ENCODE measurements at regions not wholly inside any gene's neighbourhood (a gene's known extent, or its start where the extent isn't known, plus 50 kb on each side); places are given as distances from the start of the nearest gene placed in this dataset.

DNA sequence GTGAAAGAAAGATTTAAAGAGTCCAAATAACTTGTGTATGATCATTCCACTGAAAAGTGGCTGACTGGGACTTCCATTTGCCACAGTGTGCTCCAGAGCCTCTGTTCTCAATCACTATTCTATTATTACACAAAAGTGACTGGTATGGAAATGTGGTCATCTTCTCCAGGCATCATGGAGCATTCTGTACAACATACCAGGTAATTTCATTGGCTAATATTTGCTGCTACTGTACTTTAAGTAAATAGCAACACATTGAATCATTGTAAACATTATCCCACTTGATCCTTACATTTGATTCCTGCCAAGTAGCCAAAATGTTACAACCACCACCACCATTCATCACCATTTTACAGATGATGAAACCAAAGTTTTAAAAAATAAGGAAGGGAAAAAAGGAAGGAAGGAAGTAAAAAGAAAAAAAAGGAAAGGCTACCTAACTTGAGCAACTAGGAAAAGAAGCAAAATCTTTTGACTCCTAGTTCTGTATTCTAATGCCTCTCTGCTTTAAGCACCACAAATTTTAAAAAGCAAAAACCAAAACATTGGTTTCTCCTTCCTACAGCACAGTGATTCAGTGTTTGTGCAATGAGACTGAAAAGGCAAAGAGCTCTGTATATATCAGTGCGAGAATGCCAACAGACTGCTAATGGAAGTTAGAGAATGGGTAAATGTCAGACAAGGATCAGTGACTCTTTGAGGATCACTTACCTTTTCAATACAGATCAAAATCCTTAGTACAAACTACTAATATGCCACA, 361.4 kb upstream of the PTBP2 start:
- no peak overlapping the region for H3K4me3 Mint-ChIP-seq
- ChIA-PET CTCF (no interaction called here), POLR2A (no interaction called here)
- no peaks in the 10 kb centered on the region for H3K27me3 Mint-ChIP-seq
- no peak for ATAC-seq
- no peak overlapping the region for H3K27ac Mint-ChIP-seq
- H3K36me3 Mint-ChIP-seq (ENCODE audit: low read depth): no peaks in the 10 kb centered on the region
- intact Hi-C loops (cut with DNase I, micrococcal nuclease): no loop called here
- H3K9me3 Mint-ChIP-seq (ENCODE audit: low read depth): peaks cover 5% of the 10 kb centered on the region
- peaks cover 12% of the 10 kb centered on the region for H3K4me1 Mint-ChIP-seq
- no peak for DNase-seq

GRCh38 chr1:96361271-96361856, 360.2 kb upstream of the PTBP2 start:
- DNase-seq (no peak), ATAC-seq (no peak)
- ChIA-PET POLR2A (no interaction called here), CTCF (no interaction called here)
- no peak overlapping the region for H3K4me3 Mint-ChIP-seq
- H3K4me1 Mint-ChIP-seq: peaks cover 12% of the 10 kb centered on the region
- H3K27me3 Mint-ChIP-seq: no peaks in the 10 kb centered on the region
- peaks cover 5% of the 10 kb centered on the region for H3K9me3 Mint-ChIP-seq (ENCODE audit: low read depth)
- H3K36me3 Mint-ChIP-seq (ENCODE audit: low read depth): no peaks in the 10 kb centered on the region
- H3K27ac Mint-ChIP-seq: no peak overlapping the region
- intact Hi-C loops (cut with DNase I, micrococcal nuclease): no loop called here

DNA sequence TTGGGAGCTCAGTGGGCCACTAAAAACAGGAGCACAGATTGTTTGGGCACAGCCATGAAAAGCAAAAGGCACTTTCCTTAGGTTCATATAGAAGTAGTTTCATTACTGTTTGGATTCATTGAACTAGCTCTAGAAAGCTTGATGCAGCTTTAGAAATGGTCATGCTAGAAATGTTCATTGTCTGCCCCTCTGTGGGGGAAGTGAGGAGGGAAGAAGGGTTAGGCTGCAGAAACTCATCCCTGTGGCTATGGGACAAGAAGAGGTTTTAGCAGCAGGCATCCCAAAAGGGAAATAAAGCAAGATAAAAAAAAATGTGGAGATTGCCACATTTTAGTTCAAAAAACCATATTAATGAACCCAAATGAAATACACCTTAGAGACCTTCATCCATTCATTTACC, 359.6 kb upstream of the PTBP2 start:
- Mint-ChIP-seq H3K36me3 (ENCODE audit: low read depth) (no peaks in the 10 kb centered on the region), H3K4me3 (no peak overlapping the region), H3K4me1 (peaks cover 12% of the 10 kb centered on the region), H3K27ac (no peak overlapping the region), H3K9me3 (ENCODE audit: low read depth) (peaks cover 5% of the 10 kb centered on the region), H3K27me3 (no peaks in the 10 kb centered on the region)
- CTCF ChIA-PET: no interaction called here
- POLR2A ChIA-PET: no interaction called here
- intact Hi-C loops (cut with DNase I, micrococcal nuclease): no loop called here
- DNase-seq: no peak
- no peak for ATAC-seq

DNA sequence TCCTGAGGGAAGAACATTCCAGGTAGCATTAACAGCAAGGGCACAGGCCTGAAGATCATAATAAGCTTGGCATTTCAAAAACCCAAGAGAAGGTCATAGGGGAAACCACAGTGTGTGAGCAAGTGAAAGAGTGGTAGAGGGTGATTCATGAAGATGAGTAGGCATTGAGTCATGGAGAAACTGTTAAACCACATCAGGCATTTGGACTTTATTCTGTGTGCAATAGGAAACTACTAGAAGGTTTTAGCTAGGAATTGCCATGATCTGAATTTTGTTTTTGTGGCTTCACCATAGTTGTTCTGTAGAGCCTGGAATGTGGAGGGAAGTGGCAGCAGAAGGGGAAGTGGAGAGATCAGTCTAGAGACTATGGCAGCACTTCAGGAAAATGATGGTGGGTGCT, 359.0 kb upstream of the PTBP2 start:
- POLR2A ChIA-PET: no interaction called here
- intact Hi-C loops (cut with DNase I, micrococcal nuclease): no loop called here
- no peak overlapping the region for H3K27ac Mint-ChIP-seq
- CTCF ChIA-PET: interaction anchor here (0.6 kb wide), 1 partner anchor 22 kb away, joined by 3 read pairs; no protein-coding TSS in a partner anchor
- H3K4me3 Mint-ChIP-seq: no peak overlapping the region
- ATAC-seq (peak; percentile 98), DNase-seq (peak; percentile 13)
- peaks cover 5% of the 10 kb centered on the region for H3K9me3 Mint-ChIP-seq (ENCODE audit: low read depth)
- no peaks in the 10 kb centered on the region for H3K27me3 Mint-ChIP-seq
- no peaks in the 10 kb centered on the region for H3K36me3 Mint-ChIP-seq (ENCODE audit: low read depth)
- peaks cover 12% of the 10 kb centered on the region for H3K4me1 Mint-ChIP-seq

DNA sequence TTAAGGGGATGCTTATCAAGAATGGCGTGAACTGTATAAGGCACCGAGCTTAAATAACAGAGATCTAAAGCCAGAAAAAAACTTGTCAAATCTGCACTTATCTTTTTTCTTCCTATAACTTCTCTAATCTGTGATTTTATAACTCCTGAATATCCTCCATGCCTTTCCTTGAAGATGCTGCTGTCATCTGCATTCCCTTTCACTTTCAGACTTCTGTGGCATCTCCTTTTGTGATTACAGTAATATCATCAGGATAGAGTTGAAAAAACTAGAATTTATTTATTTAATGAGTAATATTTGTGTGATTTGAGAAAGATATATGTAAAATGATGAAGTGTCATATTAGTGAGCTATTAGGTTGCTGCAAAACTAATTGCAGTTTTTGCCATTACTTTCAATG, 357.8 kb upstream of the PTBP2 start:
- ChIA-PET POLR2A (no interaction called here), CTCF (interaction anchor here (0.7 kb wide), 1 partner anchor 28 kb away, joined by 3 read pairs; no protein-coding TSS in a partner anchor)
- H3K27me3 Mint-ChIP-seq: no peaks in the 10 kb centered on the region
- peaks cover 12% of the 10 kb centered on the region for H3K4me1 Mint-ChIP-seq
- H3K27ac Mint-ChIP-seq: no peak overlapping the region
- no peak for ATAC-seq
- no peaks in the 10 kb centered on the region for H3K36me3 Mint-ChIP-seq (ENCODE audit: low read depth)
- intact Hi-C loops (cut with DNase I, micrococcal nuclease): no loop called here
- H3K4me3 Mint-ChIP-seq: no peak overlapping the region
- peaks cover 5% of the 10 kb centered on the region for H3K9me3 Mint-ChIP-seq (ENCODE audit: low read depth)
- DNase-seq: no peak

- H3K4me1 Mint-ChIP-seq: peaks cover 12% of the 10 kb centered on the region
- H3K36me3 Mint-ChIP-seq (ENCODE audit: low read depth): no peaks in the 10 kb centered on the region
- no peaks in the 10 kb centered on the region for H3K27me3 Mint-ChIP-seq
- ATAC-seq: no peak
- DNase-seq: no peak
- H3K4me3 Mint-ChIP-seq: no peak overlapping the region
- intact Hi-C loops (cut with DNase I, micrococcal nuclease): no loop called here
- ChIA-PET POLR2A (no interaction called here), CTCF (interaction anchor here (0.7 kb wide), 1 partner anchor 27 kb away, joined by 3 read pairs; no protein-coding TSS in a partner anchor)
- peaks cover 5% of the 10 kb centered on the region for H3K9me3 Mint-ChIP-seq (ENCODE audit: low read depth)
- no peak overlapping the region for H3K27ac Mint-ChIP-seq
Observed at GRCh38 chr1:96364576-96364975, 357.0 kb upstream of the PTBP2 start.

- no peak for ATAC-seq
- no peaks in the 10 kb centered on the region for H3K27me3 Mint-ChIP-seq
- ChIA-PET CTCF (no interaction called here), POLR2A (no interaction called here)
- H3K36me3 Mint-ChIP-seq (ENCODE audit: low read depth): no peaks in the 10 kb centered on the region
- H3K9me3 Mint-ChIP-seq (ENCODE audit: low read depth): peaks cover 5% of the 10 kb centered on the region
- H3K4me3 Mint-ChIP-seq: no peak overlapping the region
- intact Hi-C loops (cut with DNase I, micrococcal nuclease): no loop called here
- H3K27ac Mint-ChIP-seq: no peak overlapping the region
- peaks cover 12% of the 10 kb centered on the region for H3K4me1 Mint-ChIP-seq
- DNase-seq: no peak
Observed at GRCh38 chr1:96365076-96365475, 356.5 kb upstream of the PTBP2 start.

DNA sequence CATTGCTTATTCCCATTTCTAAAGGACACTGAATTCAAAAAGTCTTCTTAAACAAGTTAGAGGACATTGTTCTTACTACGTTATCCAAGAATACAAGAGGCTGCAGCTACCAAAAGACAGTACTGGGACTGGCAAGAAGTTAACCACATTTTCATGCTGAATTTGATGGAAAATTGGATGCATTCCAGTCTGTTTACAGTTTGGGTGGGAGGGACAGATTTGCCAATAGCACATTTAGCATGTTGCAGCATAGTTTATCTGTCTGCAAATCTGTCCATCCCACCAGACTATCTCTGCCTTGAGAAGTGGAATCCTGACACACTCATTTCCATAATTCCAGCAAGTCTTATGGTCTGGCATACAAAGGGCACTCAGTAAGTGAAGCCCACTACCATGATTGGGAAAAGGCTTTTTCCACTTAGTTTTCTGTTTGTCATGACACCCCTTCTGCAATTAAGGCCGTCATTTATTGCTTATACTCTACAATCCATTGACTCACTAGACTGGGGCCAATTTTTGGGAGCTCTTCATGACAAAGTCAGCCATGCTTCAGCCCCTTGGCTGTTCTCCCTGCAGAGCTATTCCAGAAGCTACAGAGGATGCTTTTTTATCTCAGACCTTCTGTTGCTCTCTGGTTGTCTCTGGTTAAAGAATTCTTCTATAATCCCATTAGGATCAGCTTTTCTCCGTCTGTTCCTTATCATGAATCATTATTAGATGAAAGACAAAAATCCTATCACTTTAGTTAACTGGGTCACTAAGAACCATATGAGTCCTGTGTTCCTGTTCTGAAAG, 355.8 kb upstream of the PTBP2 start:
- Mint-ChIP-seq H3K4me3 (no peak overlapping the region), H3K27ac (no peak overlapping the region), H3K9me3 (ENCODE audit: low read depth) (peaks cover 5% of the 10 kb centered on the region), H3K4me1 (peaks cover 12% of the 10 kb centered on the region), H3K36me3 (ENCODE audit: low read depth) (no peaks in the 10 kb centered on the region), H3K27me3 (no peaks in the 10 kb centered on the region)
- CTCF ChIA-PET: no interaction called here
- intact Hi-C loops (cut with DNase I, micrococcal nuclease): no loop called here
- no peak for ATAC-seq
- DNase-seq: no peak
- POLR2A ChIA-PET: no interaction called here

- peaks cover 12% of the 10 kb centered on the region for H3K4me1 Mint-ChIP-seq
- intact Hi-C loops (cut with DNase I, micrococcal nuclease): no loop called here
- no peak for ATAC-seq
- H3K9me3 Mint-ChIP-seq (ENCODE audit: low read depth): peaks cover 5% of the 10 kb centered on the region
- no peak overlapping the region for H3K4me3 Mint-ChIP-seq
- no peak for DNase-seq
- ChIA-PET CTCF (no interaction called here), POLR2A (no interaction called here)
- no peak overlapping the region for H3K27ac Mint-ChIP-seq
- no peaks in the 10 kb centered on the region for H3K36me3 Mint-ChIP-seq (ENCODE audit: low read depth)
- H3K27me3 Mint-ChIP-seq: no peaks in the 10 kb centered on the region
Observed at GRCh38 chr1:96366516-96366915, 355.1 kb upstream of the PTBP2 start.

DNA sequence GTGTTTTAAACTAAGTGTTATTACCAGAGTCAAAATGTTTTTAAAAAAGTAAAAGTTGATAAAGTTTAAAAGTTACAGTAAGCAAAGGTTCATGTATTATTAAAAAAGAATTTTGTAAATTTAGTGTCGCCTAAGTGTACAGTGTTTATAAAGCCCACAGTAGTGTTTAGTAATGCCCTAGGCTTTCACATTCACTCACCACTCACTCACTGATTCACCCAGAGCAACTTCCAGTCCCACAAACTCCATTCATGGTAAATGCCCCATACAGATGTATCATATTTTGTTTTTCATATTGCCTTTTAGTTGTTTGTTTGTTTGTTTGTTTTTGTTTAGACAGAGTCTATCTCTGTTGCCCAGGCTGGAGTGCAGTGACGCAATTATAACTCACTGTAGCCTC, 353.8 kb upstream of the PTBP2 start:
- intact Hi-C loops (cut with DNase I, micrococcal nuclease): no loop called here
- CTCF ChIA-PET: no interaction called here
- H3K9me3 Mint-ChIP-seq (ENCODE audit: low read depth): peaks cover 3% of the 10 kb centered on the region
- ATAC-seq (no peak), DNase-seq (no peak)
- no peaks in the 10 kb centered on the region for H3K27me3 Mint-ChIP-seq
- H3K4me3 Mint-ChIP-seq: no peak overlapping the region
- no peak overlapping the region for H3K27ac Mint-ChIP-seq
- H3K4me1 Mint-ChIP-seq: peaks cover 2% of the 10 kb centered on the region
- POLR2A ChIA-PET: no interaction called here
- H3K36me3 Mint-ChIP-seq (ENCODE audit: low read depth): no peaks in the 10 kb centered on the region

DNA sequence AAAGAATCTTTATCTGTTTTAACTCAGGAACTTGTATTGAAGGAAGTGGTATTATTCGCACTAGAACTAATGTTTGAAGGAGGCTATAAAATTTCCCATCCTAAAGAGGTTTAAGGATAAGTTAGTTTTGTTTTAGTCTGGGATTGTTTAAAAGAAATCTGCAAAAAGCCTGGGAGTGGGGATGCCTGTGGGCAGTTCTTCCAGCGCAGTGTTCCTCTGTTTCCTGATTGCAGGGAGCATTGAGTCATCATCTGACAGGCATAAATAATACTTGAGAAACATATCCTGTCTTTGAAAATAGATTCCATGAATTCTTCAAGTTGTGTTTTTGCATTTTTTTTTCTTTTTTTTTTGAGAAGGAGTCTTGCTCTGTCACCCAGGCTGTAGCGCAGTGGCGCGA, 350.8 kb upstream of the PTBP2 start:
- no peaks in the 10 kb centered on the region for H3K27me3 Mint-ChIP-seq
- CTCF ChIA-PET: no interaction called here
- no peak overlapping the region for H3K4me3 Mint-ChIP-seq
- ATAC-seq (no peak), DNase-seq (no peak)
- H3K4me1 Mint-ChIP-seq: no peaks in the 10 kb centered on the region
- peaks cover 2% of the 10 kb centered on the region for H3K9me3 Mint-ChIP-seq (ENCODE audit: low read depth)
- H3K36me3 Mint-ChIP-seq (ENCODE audit: low read depth): no peaks in the 10 kb centered on the region
- intact Hi-C loops (cut with DNase I, micrococcal nuclease): loop anchor here in 1 of 2 experiments (10.0 kb wide), 1 partner anchor 1266 kb away; no protein-coding TSS in a partner anchor
- POLR2A ChIA-PET: no interaction called here
- H3K27ac Mint-ChIP-seq: no peak overlapping the region

GRCh38 chr1:96372881-96373280, 348.7 kb upstream of the PTBP2 start:
- DNase-seq: no peak
- H3K27me3 Mint-ChIP-seq: no peaks in the 10 kb centered on the region
- no peaks in the 10 kb centered on the region for H3K36me3 Mint-ChIP-seq (ENCODE audit: low read depth)
- POLR2A ChIA-PET: no interaction called here
- H3K4me3 Mint-ChIP-seq: no peak overlapping the region
- intact Hi-C loops (cut with DNase I, micrococcal nuclease): loop anchor here in 1 of 2 experiments (10.0 kb wide), 1 partner anchor 1268 kb away; no protein-coding TSS in a partner anchor
- CTCF ChIA-PET: interaction anchor here (0.5 kb wide), 1 partner anchor 96 kb away, joined by 3 read pairs; no protein-coding TSS in a partner anchor
- H3K4me1 Mint-ChIP-seq: no peaks in the 10 kb centered on the region
- H3K27ac Mint-ChIP-seq: no peak overlapping the region
- H3K9me3 Mint-ChIP-seq (ENCODE audit: low read depth): peaks cover 2% of the 10 kb centered on the region
- ATAC-seq: no peak

Data from activated CD4-positive, alpha-beta T cell treated with anti-CD3 and anti-CD28 coated beads for 36 hours (primary cell).